Ishikawa (cell line): ENCODE measurements at regions not wholly inside any gene's neighbourhood (a gene's known extent, or its start where the extent isn't known, plus 50 kb on each side); places are given as distances from the start of the nearest gene placed in this dataset.

ENCODE experiments used
- CEBPB ChIP-seq: IDR thresholded peaks from 2 replicates; pipeline ENCODE4 v1.6.1; 2012
- CREB1 ChIP-seq: IDR thresholded peaks from 2 replicates; pipeline ENCODE4 v1.6.1; 2012; ENCODE audit warnings: low read depth
- EGR1 ChIP-seq: IDR thresholded peaks from 2 replicates; pipeline ENCODE4 v1.6.1; 2012
- EP300 ChIP-seq: IDR thresholded peaks from 2 replicates; pipeline ENCODE4 v1.6.1; 2012; ENCODE audit warnings: borderline replicate concordance
- FOXM1 ChIP-seq: IDR thresholded peaks from 2 replicates; pipeline ENCODE4 v1.6.1; 2012; ENCODE audit warnings: low read depth, borderline replicate concordance
- NFIC ChIP-seq: IDR thresholded peaks from 2 replicates; pipeline ENCODE4 v1.6.1; 2012
- RAD21 ChIP-seq: IDR thresholded peaks from 2 replicates; pipeline ENCODE4 v1.6.1; 2012; ENCODE audit warnings: low read depth
- TAF1 ChIP-seq: IDR thresholded peaks from 2 replicates; pipeline ENCODE4 v1.6.1; 2012; ENCODE audit warnings: low read depth, mild to moderate bottlenecking
- TCF12 ChIP-seq: IDR thresholded peaks from 2 replicates; pipeline ENCODE4 v1.6.1; 2012; ENCODE audit warnings: low read depth
- TEAD4 ChIP-seq: IDR thresholded peaks from 2 replicates; pipeline ENCODE4 v1.6.1; 2012
- YY1 ChIP-seq: IDR thresholded peaks from 2 replicates; pipeline ENCODE4 v1.6.1; 2012; ENCODE audit warnings: low read depth
- ZBTB7A ChIP-seq: IDR thresholded peaks from 2 replicates; pipeline ENCODE4 v1.6.1; 2012; ENCODE audit warnings: low read depth
- TF ChIP-seq, protein P1 (sequence below): IDR thresholded peaks from 2 replicates; pipeline ENCODE4 v1.6.1; 2012
- TF ChIP-seq, protein P2 (sequence below): IDR thresholded peaks from 2 replicates; pipeline ENCODE4 v1.6.1; 2012
- TF ChIP-seq, protein P3 (sequence below): IDR thresholded peaks from 2 replicates; pipeline ENCODE4 v1.6.1; 2012; ENCODE audit warnings: low read depth, mild to moderate bottlenecking

DNA sequence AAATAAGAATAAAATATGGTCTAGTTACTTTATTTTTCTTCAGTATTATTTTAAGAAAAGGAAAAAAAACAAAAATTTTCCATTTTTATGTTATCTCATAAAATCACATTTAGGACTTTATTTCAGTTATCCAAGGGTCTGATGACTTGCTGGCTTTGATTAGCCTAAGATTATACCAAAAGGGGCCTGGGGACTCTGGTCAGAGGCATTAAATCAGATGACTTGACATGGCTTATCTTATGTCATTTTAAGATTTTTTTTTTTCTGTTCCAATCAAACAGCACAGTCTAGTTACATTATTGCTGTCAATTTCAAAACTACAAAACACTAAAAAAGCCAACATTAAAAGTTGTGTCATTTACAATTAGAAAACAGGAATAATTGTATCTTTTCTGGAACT is 725.4 kb upstream of the NR2F2 start:
- no peak for TF ChIP-seq FOXM1
- no peak for TF ChIP-seq NFIC
- TF ChIP-seq TCF12, result no peak
- TF ChIP-seq EP300, result no peak
- TF ChIP-seq, protein P1, sequence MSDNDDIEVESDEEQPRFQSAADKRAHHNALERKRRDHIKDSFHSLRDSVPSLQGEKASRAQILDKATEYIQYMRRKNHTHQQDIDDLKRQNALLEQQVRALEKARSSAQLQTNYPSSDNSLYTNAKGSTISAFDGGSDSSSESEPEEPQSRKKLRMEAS, result no peak
- TF ChIP-seq TAF1, result no peak
- no peak for TF ChIP-seq ZBTB7A
- TF ChIP-seq EGR1, result no peak
- TF ChIP-seq, protein P2, sequence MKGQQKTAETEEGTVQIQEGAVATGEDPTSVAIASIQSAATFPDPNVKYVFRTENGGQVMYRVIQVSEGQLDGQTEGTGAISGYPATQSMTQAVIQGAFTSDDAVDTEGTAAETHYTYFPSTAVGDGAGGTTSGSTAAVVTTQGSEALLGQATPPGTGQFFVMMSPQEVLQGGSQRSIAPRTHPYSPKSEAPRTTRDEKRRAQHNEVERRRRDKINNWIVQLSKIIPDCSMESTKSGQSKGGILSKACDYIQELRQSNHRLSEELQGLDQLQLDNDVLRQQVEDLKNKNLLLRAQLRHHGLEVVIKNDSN, result no peak
- TF ChIP-seq RAD21, result no peak
- TF ChIP-seq CEBPB, result no peak
- TF ChIP-seq, protein P3, sequence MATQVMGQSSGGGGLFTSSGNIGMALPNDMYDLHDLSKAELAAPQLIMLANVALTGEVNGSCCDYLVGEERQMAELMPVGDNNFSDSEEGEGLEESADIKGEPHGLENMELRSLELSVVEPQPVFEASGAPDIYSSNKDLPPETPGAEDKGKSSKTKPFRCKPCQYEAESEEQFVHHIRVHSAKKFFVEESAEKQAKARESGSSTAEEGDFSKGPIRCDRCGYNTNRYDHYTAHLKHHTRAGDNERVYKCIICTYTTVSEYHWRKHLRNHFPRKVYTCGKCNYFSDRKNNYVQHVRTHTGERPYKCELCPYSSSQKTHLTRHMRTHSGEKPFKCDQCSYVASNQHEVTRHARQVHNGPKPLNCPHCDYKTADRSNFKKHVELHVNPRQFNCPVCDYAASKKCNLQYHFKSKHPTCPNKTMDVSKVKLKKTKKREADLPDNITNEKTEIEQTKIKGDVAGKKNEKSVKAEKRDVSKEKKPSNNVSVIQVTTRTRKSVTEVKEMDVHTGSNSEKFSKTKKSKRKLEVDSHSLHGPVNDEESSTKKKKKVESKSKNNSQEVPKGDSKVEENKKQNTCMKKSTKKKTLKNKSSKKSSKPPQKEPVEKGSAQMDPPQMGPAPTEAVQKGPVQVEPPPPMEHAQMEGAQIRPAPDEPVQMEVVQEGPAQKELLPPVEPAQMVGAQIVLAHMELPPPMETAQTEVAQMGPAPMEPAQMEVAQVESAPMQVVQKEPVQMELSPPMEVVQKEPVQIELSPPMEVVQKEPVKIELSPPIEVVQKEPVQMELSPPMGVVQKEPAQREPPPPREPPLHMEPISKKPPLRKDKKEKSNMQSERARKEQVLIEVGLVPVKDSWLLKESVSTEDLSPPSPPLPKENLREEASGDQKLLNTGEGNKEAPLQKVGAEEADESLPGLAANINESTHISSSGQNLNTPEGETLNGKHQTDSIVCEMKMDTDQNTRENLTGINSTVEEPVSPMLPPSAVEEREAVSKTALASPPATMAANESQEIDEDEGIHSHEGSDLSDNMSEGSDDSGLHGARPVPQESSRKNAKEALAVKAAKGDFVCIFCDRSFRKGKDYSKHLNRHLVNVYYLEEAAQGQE, result no peak
- no peak for TF ChIP-seq TEAD4
- TF ChIP-seq CREB1, result no peak
- no peak for TF ChIP-seq YY1

DNA sequence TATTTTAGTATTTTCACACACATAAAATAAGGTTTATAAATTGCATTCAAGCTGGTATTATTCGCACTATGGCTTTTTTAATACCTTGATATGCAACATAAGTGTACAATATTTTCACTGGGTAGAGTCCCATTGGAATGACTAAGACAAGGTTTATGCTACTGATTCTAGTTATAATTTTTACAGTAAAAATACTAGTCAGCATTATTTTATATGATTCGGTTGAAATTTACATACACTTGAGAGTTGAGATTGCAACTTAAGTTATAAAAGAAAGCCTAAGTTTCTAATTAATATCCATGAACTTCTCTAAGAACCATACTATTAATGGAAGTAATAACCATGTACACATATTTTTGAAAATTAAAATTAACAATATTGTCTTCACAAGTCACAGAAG is 723.9 kb upstream of the NR2F2 start:
- no peak for TF ChIP-seq TEAD4
- TF ChIP-seq TCF12, result no peak
- no peak for TF ChIP-seq NFIC
- TF ChIP-seq, protein P3, result no peak
- TF ChIP-seq YY1, result no peak
- no peak for TF ChIP-seq EGR1
- no peak for TF ChIP-seq FOXM1
- no peak for TF ChIP-seq ZBTB7A
- no peak for TF ChIP-seq TAF1
- TF ChIP-seq RAD21, result no peak
- TF ChIP-seq CEBPB, result no peak
- TF ChIP-seq, protein P2, result no peak

DNA sequence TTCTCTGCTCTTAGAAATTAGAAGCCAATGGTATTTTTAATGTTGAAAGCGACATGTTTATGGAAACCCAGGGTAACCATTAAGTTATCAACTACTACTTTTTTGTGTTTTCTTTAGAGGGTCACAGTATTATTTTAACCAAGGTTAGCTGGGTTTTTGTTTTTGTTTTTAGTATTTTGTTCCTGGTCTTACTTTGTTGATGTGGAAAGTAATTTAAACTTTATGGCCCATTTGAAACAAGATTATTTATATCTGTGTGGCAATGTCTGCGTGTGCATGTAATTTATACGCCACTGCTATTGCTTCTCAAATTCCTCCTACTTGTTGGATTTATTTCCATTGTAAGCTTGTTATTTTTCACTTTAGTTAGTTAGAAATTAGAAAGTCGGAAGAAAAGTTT is 722.1 kb upstream of the NR2F2 start:
- TF ChIP-seq, protein P3, result no peak
- TF ChIP-seq RAD21, result no peak
- TF ChIP-seq FOXM1, result no peak
- TF ChIP-seq EGR1, result no peak
- no peak for TF ChIP-seq YY1
- no peak for TF ChIP-seq NFIC
- no peak for TF ChIP-seq TAF1
- TF ChIP-seq ZBTB7A, result no peak
- TF ChIP-seq CREB1, result no peak
- TF ChIP-seq, protein P2, result no peak
- TF ChIP-seq CEBPB, result no peak
- TF ChIP-seq EP300, result no peak
- no peak for TF ChIP-seq TEAD4

DNA sequence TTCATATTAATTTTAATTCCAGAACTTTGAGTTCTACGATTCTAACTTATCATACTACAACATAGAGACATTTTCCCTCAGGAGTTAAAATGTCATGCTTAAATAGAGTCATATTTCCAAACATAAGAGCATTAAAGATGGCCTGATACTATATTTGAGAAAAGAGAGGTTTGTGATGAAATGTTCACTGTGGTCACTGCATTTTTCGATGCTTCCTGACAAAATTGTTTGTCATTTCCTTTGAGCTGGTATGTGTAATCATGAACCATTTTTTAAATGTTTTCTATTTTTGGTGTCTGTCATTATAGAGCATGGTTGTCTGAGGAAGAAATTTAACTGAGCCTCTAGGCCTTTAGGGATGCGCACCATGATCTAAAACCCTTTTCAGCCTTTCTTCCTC is 721.4 kb upstream of the NR2F2 start:
- no peak for TF ChIP-seq CEBPB
- no peak for TF ChIP-seq EGR1
- no peak for TF ChIP-seq EP300
- TF ChIP-seq, protein P2, result no peak
- TF ChIP-seq CREB1, result no peak
- no peak for TF ChIP-seq ZBTB7A
- TF ChIP-seq TEAD4, result no peak
- TF ChIP-seq NFIC, result no peak
- TF ChIP-seq TCF12, result no peak
- TF ChIP-seq RAD21, result no peak
- TF ChIP-seq, protein P1, result no peak
- TF ChIP-seq, protein P3, result no peak
- no peak for TF ChIP-seq FOXM1
